ENCODE measurements at regions not wholly inside any gene's neighbourhood (a gene's known extent, or its start where the extent isn't known, plus 50 kb on each side); places are given as distances from the start of the nearest gene placed in this dataset.

GRCh38 chr1:201724766-201725118 is 104.2 kb upstream of the IPO9 start:
- TF ChIP-seq ZFX (IDR thresholded peaks at IDR 0.05; ENCODE audit: borderline replicate concordance) (no peak), CTCF (IDR thresholded peaks at IDR 0.05) (no peak)
- no peak overlapping the region for H3K27ac ChIP-seq

- no peak overlapping the region for H3K27ac ChIP-seq
- no peak for TF ChIP-seq CTCF (IDR thresholded peaks at IDR 0.05)
- no peak for TF ChIP-seq ZFX (IDR thresholded peaks at IDR 0.05; ENCODE audit: borderline replicate concordance)
These were observed 102.3 kb upstream of the IPO9 start for GRCh38 chr1:201726700-201727099.

GRCh38 chr1:201728731-201729130 is 100.2 kb upstream of the IPO9 start:
- TF ChIP-seq ZFX (IDR thresholded peaks at IDR 0.05; ENCODE audit: borderline replicate concordance) (no peak), CTCF (IDR thresholded peaks at IDR 0.05) (no peak)
- H3K27ac ChIP-seq: no peak overlapping the region

GRCh38 chr1:201729973-201730608 is 98.9 kb upstream of the IPO9 start:
- TF ChIP-seq CTCF (IDR thresholded peaks at IDR 0.05) (no peak), ZFX (IDR thresholded peaks at IDR 0.05; ENCODE audit: borderline replicate concordance) (no peak)

GRCh38 chr1:201730611-201731010 is 98.3 kb upstream of the IPO9 start:
- no peak overlapping the region for H3K27ac ChIP-seq
- TF ChIP-seq ZFX (IDR thresholded peaks at IDR 0.05; ENCODE audit: borderline replicate concordance) (no peak), CTCF (IDR thresholded peaks at IDR 0.05) (no peak)

More at GRCh38 chr1:201729973-201730608, 98.9 kb upstream of the IPO9 start:
- H3K27ac ChIP-seq: no peak overlapping the region

GRCh38 chr1:201731142-201731541 is 97.8 kb upstream of the IPO9 start:
- no peak overlapping the region for H3K27ac ChIP-seq
- TF ChIP-seq ZFX (IDR thresholded peaks at IDR 0.05; ENCODE audit: borderline replicate concordance): no peak
- no peak for TF ChIP-seq CTCF (IDR thresholded peaks at IDR 0.05)

- no peak for TF ChIP-seq CTCF (IDR thresholded peaks at IDR 0.05)
- TF ChIP-seq ZFX (IDR thresholded peaks at IDR 0.05; ENCODE audit: borderline replicate concordance): no peak
These were observed 97.4 kb upstream of the IPO9 start for GRCh38 chr1:201731592-201731991.

More at GRCh38 chr1:201731592-201731991, 97.4 kb upstream of the IPO9 start:
- H3K27ac ChIP-seq: no peak overlapping the region

Data from 22Rv1 (cell line).